Fibroblast of skin of abdomen (primary cell): ENCODE measurements at regions not wholly inside any gene's neighbourhood (a gene's known extent, or its start where the extent isn't known, plus 50 kb on each side); places are given as distances from the start of the nearest gene placed in this dataset.
"Not testable (repeated sequence)": the region's sequence is repeated elsewhere in the genome, so short reads cannot be mapped to it uniquely, and the experiment has no call there.

Source experiments
- DNase-seq: peaks from one replicate; pipeline ENCODE4 v3.0.0-alpha.2; 2013

GRCh38 chr13:87234981-87235380 is 436.2 kb upstream of the SLITRK5 start:
- DNase-seq: peak; percentile 29

- no peak for DNase-seq
These were observed 435.6 kb upstream of the SLITRK5 start for GRCh38 chr13:87235621-87236020.

- DNase-seq: no peak
These were observed 426.8 kb upstream of the SLITRK5 start for GRCh38 chr13:87244256-87244890.

- DNase-seq: not testable (repeated sequence)
These were observed 421.3 kb upstream of the SLITRK5 start for GRCh38 chr13:87249847-87250246.

GRCh38 chr13:87255394-87255793 is 415.8 kb upstream of the SLITRK5 start:
- DNase-seq: no peak

GRCh38 chr13:87259479-87260083 is 411.6 kb upstream of the SLITRK5 start:
- DNase-seq: no peak

- DNase-seq: peak; percentile 36
These were observed 396.9 kb upstream of the SLITRK5 start for GRCh38 chr13:87274209-87274819.

GRCh38 chr13:87280139-87280538 is 391.0 kb upstream of the SLITRK5 start:
- DNase-seq: no peak

GRCh38 chr13:87287721-87288120 is 383.4 kb upstream of the SLITRK5 start:
- DNase-seq: no peak

GRCh38 chr13:87295636-87296035 is 375.5 kb upstream of the SLITRK5 start:
- no peak for DNase-seq

- no peak for DNase-seq
These were observed 369.1 kb upstream of the SLITRK5 start for GRCh38 chr13:87302034-87302433.

- DNase-seq: no peak
These were observed 368.2 kb upstream of the SLITRK5 start for GRCh38 chr13:87302931-87303330.

- no peak for DNase-seq
These were observed 360.0 kb upstream of the SLITRK5 start for GRCh38 chr13:87311165-87311564.

GRCh38 chr13:87314822-87315221 is 356.3 kb upstream of the SLITRK5 start:
- DNase-seq: no peak

- no peak for DNase-seq
These were observed 348.8 kb upstream of the SLITRK5 start for GRCh38 chr13:87322386-87322785.

GRCh38 chr13:87324558-87324957 is 346.6 kb upstream of the SLITRK5 start:
- no peak for DNase-seq

GRCh38 chr13:87331178-87331577 is 340.0 kb upstream of the SLITRK5 start:
- no peak for DNase-seq

GRCh38 chr13:87333599-87333998 is 337.6 kb upstream of the SLITRK5 start:
- no peak for DNase-seq

- DNase-seq: no peak
These were observed 337.0 kb upstream of the SLITRK5 start for GRCh38 chr13:87334176-87334575.

GRCh38 chr13:87336346-87336889 is 334.8 kb upstream of the SLITRK5 start:
- not testable (repeated sequence) for DNase-seq

GRCh38 chr13:87344176-87344575 is 327.0 kb upstream of the SLITRK5 start:
- no peak for DNase-seq

- DNase-seq: no peak
These were observed 315.7 kb upstream of the SLITRK5 start for GRCh38 chr13:87355451-87355850.

GRCh38 chr13:87356314-87356713 is 314.9 kb upstream of the SLITRK5 start:
- DNase-seq: no peak

GRCh38 chr13:87358319-87358718 is 312.9 kb upstream of the SLITRK5 start:
- DNase-seq: no peak
